GM12865 (cell line): ENCODE measurements at regions not wholly inside any gene's neighbourhood (a gene's known extent, or its start where the extent isn't known, plus 50 kb on each side); places are given as distances from the start of the nearest gene placed in this dataset.

Experiments used
- DNase-seq: peaks from one replicate; pipeline ENCODE4 v3.0.0; 2010; ENCODE audit warnings: low read depth
- H3K4me3 ChIP-seq: 2 replicates; pipeline ENCODE4 v1.5.1; 2011; ENCODE audit warnings: mild to moderate bottlenecking, low read depth, low read length, control low read depth
- TF ChIP-seq, protein P1 (sequence below): IDR thresholded peaks from 2 replicates; pipeline ENCODE4 v1.5.1; 2011; ENCODE audit warnings: low read length, control low read depth, low read depth, inconsistent platforms; ENCODE audit not compliant: insufficient read depth; ENCODE audit errors: missing control alignments

DNA sequence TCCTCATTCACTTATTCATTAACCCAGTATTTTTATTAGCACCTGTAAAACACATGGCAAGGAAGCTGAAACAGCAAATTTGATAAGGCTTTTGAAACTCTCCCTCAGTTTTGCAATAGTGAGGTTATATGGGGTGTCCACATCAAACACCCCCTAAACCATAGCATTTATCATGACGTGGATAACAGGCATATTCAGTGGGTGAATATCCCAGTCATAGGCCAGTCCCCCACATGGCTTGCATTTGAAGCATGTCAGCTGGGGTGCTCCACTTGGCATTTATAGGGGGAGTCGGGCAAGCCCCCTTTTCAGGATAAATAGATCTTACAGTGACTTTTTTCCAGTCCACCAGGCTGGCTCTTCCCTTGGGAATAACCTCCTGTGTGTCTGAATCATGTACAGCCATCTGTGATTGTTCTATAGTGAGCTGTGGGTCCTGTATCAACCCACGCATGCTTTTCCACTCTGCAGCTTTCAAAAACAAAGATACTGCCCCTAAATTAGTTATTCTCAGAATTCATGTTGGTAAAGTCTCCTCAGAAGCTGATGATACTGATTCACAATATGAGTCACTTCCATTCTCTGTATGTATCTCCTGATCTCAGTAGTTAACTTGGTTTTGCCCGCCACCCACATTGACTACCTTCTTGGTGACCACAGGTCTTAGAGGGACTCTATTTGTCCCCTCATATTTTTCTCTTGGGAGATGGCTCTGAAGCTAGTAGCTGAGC is 84.4 kb upstream of the SPIN1 start:
- peak; percentile 41 for DNase-seq
- TF ChIP-seq, protein P1, sequence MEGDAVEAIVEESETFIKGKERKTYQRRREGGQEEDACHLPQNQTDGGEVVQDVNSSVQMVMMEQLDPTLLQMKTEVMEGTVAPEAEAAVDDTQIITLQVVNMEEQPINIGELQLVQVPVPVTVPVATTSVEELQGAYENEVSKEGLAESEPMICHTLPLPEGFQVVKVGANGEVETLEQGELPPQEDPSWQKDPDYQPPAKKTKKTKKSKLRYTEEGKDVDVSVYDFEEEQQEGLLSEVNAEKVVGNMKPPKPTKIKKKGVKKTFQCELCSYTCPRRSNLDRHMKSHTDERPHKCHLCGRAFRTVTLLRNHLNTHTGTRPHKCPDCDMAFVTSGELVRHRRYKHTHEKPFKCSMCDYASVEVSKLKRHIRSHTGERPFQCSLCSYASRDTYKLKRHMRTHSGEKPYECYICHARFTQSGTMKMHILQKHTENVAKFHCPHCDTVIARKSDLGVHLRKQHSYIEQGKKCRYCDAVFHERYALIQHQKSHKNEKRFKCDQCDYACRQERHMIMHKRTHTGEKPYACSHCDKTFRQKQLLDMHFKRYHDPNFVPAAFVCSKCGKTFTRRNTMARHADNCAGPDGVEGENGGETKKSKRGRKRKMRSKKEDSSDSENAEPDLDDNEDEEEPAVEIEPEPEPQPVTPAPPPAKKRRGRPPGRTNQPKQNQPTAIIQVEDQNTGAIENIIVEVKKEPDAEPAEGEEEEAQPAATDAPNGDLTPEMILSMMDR, result no peak
- H3K4me3 ChIP-seq, result no peak overlapping the region

DNA sequence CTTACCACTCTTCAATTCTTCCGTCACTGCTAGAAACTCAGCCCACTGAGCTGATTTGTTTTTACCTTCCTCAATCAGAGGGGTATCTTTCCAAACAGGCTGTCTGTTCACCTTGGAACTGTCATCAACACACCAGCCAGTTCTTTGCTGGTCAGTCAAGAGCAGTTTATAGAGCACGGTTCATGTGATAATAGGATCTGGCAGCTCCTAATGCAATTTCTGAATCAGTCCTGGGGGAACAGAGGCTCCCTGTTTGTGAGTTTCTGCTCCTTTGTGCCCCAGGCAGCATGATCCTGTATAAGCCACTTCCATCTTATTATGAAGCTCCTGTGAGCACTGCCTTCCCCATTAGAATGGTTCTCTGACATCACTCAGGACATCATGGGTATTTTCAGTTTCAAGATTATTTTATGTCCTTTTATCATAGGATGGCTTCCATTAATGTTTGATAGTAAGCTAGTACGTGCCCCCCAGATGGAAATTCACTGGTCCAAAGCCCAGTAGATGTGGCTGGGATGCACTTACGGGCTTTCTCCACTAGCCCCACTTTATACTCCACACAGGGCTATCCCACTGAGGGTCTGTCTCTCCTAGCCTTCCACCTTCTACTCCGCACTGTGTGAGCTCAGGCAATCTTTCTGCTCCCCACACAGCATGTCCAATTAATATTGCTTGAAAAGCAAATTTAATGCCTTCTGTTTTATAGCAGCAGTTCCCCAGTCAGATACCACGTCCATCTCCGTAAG is 85.5 kb upstream of the SPIN1 start:
- H3K4me3 ChIP-seq, result no peak overlapping the region
- TF ChIP-seq, protein P1, result no peak
- no peak for DNase-seq

DNA sequence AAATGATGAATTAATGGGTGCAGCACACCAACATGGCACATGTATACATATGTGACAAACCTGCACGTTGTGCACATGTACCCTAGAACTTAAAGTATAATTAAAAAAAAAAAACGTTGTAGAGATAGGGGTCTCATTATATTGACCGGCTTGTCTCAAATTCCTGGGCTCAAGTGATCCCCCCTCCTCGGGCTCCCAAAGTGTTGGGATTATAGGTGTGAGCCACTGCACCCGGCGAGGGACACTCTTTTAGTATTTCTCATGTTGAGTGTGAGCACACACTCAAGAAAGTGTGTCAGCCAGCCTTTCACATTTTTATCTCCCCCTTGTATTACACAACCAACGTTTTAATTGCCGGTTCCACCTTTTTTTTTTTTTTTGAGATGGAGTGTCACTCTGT is 87.7 kb upstream of the SPIN1 start:
- TF ChIP-seq, protein P1, result no peak
- DNase-seq, result no peak
- no peak overlapping the region for H3K4me3 ChIP-seq

DNA sequence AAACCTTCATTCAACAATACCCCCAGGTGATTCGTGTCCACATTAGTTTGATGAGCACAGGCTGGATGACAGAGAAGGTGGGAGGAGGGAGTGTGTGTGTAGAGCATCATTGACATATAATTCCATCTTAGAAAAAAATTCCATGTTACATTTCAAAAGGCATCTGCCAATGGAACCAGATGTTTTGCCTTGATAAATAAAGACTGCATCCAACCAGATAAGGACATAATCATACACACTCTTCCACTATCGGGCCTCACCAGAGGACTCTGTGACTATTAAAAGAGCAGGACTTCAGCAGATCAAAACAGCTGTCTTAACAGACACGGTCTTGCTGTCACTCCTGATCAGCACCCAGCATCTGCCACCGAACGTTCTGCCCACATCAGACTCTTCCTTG is 96.4 kb upstream of the SPIN1 start:
- no peak for DNase-seq
- TF ChIP-seq, protein P1, result no peak
- H3K4me3 ChIP-seq, result no peak overlapping the region

DNA sequence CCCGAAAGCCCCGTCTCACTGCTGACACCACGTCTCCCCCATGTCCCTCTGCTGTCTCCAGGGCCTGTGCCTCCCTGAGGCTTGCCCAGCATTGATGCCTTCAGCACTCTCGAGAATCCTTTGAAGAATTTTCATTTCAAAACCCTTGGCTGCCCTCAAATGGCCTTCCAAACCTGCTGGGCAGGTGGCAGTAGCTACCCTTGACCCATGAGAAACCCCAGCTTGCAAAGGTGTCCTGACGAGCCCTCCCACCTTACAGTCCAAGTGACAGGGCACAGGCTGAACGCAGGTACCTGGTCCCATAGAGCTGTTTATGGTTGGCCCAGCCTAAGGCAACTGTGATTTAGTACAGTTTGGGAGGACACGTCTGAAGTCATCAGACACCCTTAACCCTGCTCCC is 97.2 kb upstream of the SPIN1 start:
- no peak overlapping the region for H3K4me3 ChIP-seq
- TF ChIP-seq, protein P1, result no peak
- DNase-seq, result no peak

DNA sequence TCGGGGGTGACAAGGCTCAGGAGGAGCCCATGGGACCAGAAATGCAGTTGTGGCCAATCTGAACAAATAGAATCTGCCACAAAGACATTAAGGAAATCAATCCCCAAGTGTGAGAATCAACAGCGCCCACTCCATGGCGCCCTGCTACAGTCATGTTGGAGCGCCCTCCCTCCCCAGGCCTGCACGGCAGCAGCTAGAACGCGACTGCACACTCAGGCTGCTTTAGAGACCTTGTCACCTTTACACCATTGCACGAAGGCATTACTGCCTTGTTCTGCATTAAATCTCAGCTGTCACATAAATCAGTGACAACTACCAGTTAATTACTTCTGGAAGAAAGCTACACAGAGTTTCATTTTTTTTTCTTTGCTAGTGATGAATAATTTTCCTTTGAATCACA is 98.7 kb upstream of the SPIN1 start:
- H3K4me3 ChIP-seq, result no peak overlapping the region

More for the DNA sequence above, 98.7 kb upstream of the SPIN1 start:
- TF ChIP-seq, protein P1, result no peak
- DNase-seq, result no peak
